ENCODE measurements at regions not wholly inside any gene's neighbourhood (a gene's known extent, or its start where the extent isn't known, plus 50 kb on each side); places are given as distances from the start of the nearest gene placed in this dataset.
"Not testable (repeated sequence)": the region's sequence is repeated elsewhere in the genome, so short reads cannot be mapped to it uniquely, and the experiment has no call there.

DNA sequence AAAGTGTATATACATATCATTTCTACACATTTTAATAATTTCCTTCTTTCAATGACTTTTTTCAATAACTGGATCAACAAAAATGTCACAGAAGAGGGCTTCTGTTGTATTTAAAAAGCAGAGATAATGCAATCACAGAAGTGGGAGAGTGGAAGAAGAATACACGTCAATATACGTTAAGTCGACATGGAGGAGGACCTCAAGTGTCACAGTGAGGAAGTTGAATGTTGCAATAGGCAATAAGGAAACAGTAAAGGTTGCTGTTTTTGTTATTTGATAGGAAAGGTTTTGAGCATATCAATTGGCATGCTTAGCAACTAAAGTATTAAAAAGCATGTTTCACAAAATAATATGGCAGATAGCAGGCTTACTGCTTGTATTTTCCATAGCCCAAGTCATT lies 184.0 kb upstream of the NR4A3 start:
- no peaks in the 10 kb centered on the region for H4K20me1 ChIP-seq
- peaks cover 0 to 22% (median 0%) of the 10 kb centered on the region in 10 experiments; a peak in 6 of 20 replicates for H3K4me1 ChIP-seq
- H3K4me3 ChIP-seq: no peak overlapping the region
- H3K27me3 ChIP-seq: no peaks in the 10 kb centered on the region
- peak overlapping the region in 1 of 11 experiments; percentile 3; a peak in 1 of 22 replicates for H3K4me2 ChIP-seq
- TF ChIP-seq Cebpa-rat (IDR thresholded peaks at IDR 0.05): no peak
- H3K9me3 ChIP-seq (replicated peaks in 1 of 11): peaks cover 7 to 11% (median 10%) of the 10 kb centered on the region in 11 experiments
- no peaks in the 10 kb centered on the region for H3K36me3 ChIP-seq
- H3K27ac ChIP-seq: no peak overlapping the region
- no peak overlapping the region for H3K9ac ChIP-seq

DNA sequence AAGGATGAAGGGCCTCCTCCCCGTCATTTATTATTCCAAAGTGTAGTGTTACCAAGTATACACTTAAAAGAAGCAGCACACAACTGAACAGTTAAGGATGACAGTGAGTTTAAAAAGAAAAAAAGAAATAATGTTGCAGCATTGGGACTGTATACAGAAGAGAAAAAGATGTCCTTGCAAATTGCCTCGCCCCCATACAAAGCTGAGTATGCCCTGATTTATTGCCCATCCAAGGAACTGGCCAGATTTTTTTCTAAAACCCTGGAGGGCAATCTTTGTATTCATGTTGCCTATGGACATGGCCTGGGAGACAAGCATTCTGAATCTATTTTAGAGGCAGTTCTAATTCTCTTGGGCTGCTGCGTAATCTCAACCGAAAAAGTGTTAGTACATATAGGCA lies 182.7 kb upstream of the NR4A3 start:
- Histone ChIP-seq H3K27me3 (no peaks in the 10 kb centered on the region), H3K4me2 (no peak overlapping the region), H4K20me1 (no peaks in the 10 kb centered on the region), H3K4me3 (no peak overlapping the region), H3K4me1 (peaks cover 0 to 13% (median 0%) of the 10 kb centered on the region in 10 experiments; a peak in 6 of 20 replicates), H3K9ac (no peak overlapping the region), H3K9me3 (replicated peaks in 1 of 11) (peaks cover 7 to 11% (median 10%) of the 10 kb centered on the region in 11 experiments), H3K36me3 (no peaks in the 10 kb centered on the region), H3K27ac (no peak overlapping the region)
- no peak for TF ChIP-seq Cebpa-rat (IDR thresholded peaks at IDR 0.05)

DNA sequence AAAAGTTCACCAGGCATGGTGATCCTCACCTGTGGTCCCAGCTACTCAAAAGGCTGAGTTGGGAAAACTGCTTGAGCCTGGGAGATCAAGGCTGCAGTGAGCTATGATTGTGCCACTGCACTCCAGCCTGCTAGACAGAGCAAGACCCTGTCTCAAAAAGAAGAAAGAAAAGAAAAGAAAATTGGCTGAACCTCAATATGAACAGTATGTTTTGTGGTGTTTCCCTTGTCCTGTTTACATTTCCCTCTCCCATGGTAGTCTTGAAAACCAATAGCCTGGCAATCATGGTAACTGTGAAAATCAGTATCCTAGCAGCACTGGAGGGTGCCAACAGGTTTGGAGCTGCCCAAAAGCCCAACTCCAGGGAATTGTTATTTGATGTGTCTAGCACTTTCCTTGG lies 174.1 kb upstream of the NR4A3 start:
- Histone ChIP-seq H3K4me3 (no peak overlapping the region), H3K9ac (no peak overlapping the region), H3K27ac (no peak overlapping the region), H3K4me1 (no peaks in the 10 kb centered on the region), H3K36me3 (no peaks in the 10 kb centered on the region), H3K4me2 (no peak overlapping the region), H3K9me3 (replicated peaks in 1 of 11) (peaks cover 0 to 18% (median 0%) of the 10 kb centered on the region in 11 experiments; a peak in 2 of 22 replicates), H4K20me1 (no peaks in the 10 kb centered on the region), H3K27me3 (no peaks in the 10 kb centered on the region)
- no peak for TF ChIP-seq Cebpa-rat (IDR thresholded peaks at IDR 0.05)

DNA sequence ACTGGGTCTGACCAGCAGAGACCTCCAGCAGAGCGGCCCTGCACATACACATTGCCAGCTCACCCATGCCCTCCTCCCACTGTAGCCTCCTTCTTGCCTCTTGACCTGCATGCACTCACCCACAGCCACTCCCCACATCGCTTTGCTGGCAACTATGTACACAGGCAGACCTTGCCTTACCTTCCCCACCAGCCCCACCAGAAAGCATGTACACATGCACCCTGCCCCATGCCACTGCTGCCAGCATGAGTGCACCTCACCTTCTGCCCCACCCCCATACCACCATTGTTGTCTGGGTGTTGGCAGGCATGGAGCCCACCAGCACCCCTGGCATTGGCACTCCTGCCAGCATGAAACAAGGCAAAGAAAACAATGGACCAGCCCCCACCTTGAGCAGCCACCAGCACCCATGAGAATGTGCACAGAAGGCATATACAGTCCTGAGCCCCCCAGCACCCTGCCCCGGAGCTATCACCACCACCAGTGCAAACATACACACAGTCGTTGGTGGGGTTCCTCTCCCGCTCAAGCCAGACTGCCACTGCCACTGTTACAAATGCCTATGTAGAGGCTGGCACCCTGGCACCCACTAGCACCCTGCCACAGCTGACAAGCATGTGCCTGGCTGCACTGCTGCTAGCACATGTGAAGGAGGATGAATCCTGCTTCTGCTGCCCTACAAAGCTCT lies 171.4 kb upstream of the NR4A3 start:
- TF ChIP-seq Cebpa-rat (IDR thresholded peaks at IDR 0.05): no peak
- Histone ChIP-seq H3K9ac (no peak overlapping the region), H3K4me3 (no peak overlapping the region), H3K36me3 (no peaks in the 10 kb centered on the region), H3K9me3 (replicated peaks in 1 of 11) (peaks cover 0 to 32% (median 8%) of the 10 kb centered on the region in 11 experiments; a peak in 9 of 22 replicates), H4K20me1 (no peaks in the 10 kb centered on the region), H3K4me2 (no peak overlapping the region), H3K27ac (no peak overlapping the region), H3K27me3 (no peaks in the 10 kb centered on the region), H3K4me1 (no peaks in the 10 kb centered on the region)

DNA sequence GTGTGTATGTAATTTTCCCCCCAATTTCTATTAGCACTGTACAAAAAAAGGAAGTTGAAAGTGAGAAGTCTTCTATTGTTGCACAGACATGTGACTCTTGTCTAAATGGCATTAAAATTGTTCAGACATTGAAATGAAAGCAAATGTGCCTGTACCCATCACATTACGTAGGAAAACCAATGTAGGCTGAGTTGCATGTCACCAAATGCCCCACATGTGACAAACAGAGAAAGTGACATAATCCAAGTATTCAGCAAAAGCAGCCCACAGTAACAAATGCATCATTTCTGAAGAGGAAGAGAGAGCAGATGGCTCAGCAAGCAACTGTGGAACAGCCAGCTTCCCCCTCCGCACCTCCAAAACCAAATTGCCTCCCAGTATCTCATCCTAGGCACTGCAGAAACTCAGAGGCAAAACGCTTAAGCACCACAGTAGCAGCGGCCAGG lies 161.5 kb upstream of the NR4A3 start:
- Histone ChIP-seq H3K4me1 (peaks cover 0 to 29% (median 3%) of the 10 kb centered on the region in 10 experiments; a peak in 11 of 20 replicates), H3K27ac (peak overlapping the region in 2 of 11 experiments; percentile 20 to 52; a peak in 5 of 22 replicates), H3K4me2 (peak overlapping the region in 4 of 11 experiments; percentile 16 to 77 (median 46); a peak in 8 of 22 replicates), H3K36me3 (no peaks in the 10 kb centered on the region), H3K4me3 (no peak overlapping the region), H3K27me3 (no peaks in the 10 kb centered on the region), H3K9ac (no peak overlapping the region), H3K9me3 (replicated peaks in 1 of 11) (no peaks in the 10 kb centered on the region), H4K20me1 (no peaks in the 10 kb centered on the region)
- TF ChIP-seq Cebpa-rat (IDR thresholded peaks at IDR 0.05): no peak

DNA sequence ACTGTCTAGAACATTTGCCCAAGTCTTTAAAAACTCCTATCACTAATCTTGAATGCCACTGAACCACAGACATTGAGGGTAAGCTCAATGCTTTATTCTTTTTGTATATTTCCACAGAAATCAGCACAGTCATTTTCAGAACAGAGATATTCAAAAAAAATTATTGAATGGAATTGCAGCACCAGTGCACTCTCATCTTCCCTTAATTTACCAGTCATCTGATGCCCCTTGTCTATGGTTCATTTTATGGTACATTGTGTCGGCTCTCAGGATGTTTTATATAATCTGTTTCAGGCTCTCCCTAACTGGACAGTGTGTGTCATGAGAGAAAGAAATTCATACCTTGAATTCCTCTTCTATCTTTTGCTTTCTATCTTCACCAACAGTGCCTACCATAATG lies 158.4 kb upstream of the NR4A3 start:
- no peak for TF ChIP-seq Cebpa-rat (IDR thresholded peaks at IDR 0.05)
- Histone ChIP-seq H4K20me1 (no peaks in the 10 kb centered on the region), H3K36me3 (no peaks in the 10 kb centered on the region), H3K9me3 (replicated peaks in 1 of 11) (no peaks in the 10 kb centered on the region), H3K4me3 (no peak overlapping the region), H3K4me2 (no peak overlapping the region), H3K27me3 (no peaks in the 10 kb centered on the region), H3K4me1 (peaks cover 0 to 29% (median 5%) of the 10 kb centered on the region in 10 experiments; a peak in 12 of 20 replicates), H3K9ac (no peak overlapping the region), H3K27ac (no peak overlapping the region)

DNA sequence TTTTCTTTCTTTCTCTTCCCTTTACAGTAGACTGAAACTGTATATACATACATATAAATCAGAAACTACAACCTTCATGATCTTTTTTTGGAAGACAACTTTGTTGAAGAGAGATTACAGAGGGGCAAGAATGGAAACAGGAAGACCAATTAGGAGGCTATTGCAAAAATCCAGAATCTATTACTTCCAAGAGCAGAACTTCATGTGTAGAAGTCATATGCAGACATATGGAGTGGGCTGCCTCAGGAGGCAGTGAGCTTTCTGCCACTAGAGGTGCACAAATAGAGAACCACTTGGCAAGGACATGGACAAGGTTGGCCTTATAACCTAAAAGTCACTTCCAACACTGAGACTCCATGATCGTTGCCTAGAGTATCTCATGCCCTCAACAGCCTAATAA lies 157.8 kb upstream of the NR4A3 start:
- Histone ChIP-seq H3K4me1 (peaks cover 0 to 29% (median 5%) of the 10 kb centered on the region in 10 experiments; a peak in 12 of 20 replicates), H3K4me3 (no peak overlapping the region), H3K27ac (no peak overlapping the region), H4K20me1 (no peaks in the 10 kb centered on the region), H3K27me3 (no peaks in the 10 kb centered on the region), H3K4me2 (no peak overlapping the region), H3K9ac (no peak overlapping the region), H3K9me3 (replicated peaks in 1 of 11) (no peaks in the 10 kb centered on the region), H3K36me3 (no peaks in the 10 kb centered on the region)
- TF ChIP-seq Cebpa-rat (IDR thresholded peaks at IDR 0.05): no peak

DNA sequence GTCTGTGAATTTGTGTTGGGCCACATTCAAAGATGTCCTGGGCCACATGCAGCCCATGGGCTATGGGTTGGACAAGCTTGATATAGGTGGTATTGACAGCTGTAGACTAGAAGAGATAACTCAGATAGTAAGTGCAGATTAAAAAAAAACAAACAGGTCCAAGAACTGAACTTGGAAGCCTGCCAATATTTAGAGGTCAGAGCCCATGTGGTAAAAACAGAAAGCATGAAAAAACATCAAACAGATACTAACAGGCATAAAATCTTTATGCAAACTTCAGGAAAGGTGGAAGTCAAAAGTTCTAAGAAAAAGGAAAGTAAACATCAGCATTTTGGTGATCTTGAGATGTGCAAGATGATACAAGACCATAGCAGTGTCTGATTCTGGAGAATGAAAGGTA lies 155.1 kb upstream of the NR4A3 start:
- H3K9me3 ChIP-seq (replicated peaks in 1 of 11): no peaks in the 10 kb centered on the region
- H4K20me1 ChIP-seq: no peaks in the 10 kb centered on the region
- H3K9ac ChIP-seq: no peak overlapping the region
- H3K27ac ChIP-seq: no peak overlapping the region
- H3K4me1 ChIP-seq: peaks cover 0 to 6% (median 0%) of the 10 kb centered on the region in 10 experiments; a peak in 4 of 20 replicates
- no peaks in the 10 kb centered on the region for H3K27me3 ChIP-seq
- H3K4me3 ChIP-seq: no peak overlapping the region
- H3K36me3 ChIP-seq: no peaks in the 10 kb centered on the region
- no peak for TF ChIP-seq Cebpa-rat (IDR thresholded peaks at IDR 0.05)
- H3K4me2 ChIP-seq: no peak overlapping the region

DNA sequence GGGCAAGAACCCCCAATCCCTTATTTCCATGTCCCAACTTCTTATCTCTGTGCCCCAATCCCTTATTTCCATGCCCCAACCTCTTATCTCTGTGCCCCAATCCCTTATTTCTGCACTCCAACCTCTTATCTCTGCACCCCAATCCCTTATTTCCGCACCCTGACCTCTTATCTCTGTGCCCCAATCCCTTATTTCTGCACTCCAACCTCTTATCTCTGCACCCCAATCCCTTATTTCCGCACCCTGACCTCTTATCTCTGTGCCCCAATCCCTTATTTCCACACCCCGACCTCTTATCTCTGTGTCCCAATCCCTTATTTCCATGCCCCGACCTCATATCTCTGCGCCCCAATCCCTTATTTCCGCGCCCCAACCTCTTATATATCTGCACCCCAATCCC lies 150.8 kb upstream of the NR4A3 start:
- H3K27ac ChIP-seq; H3K27me3 ChIP-seq; H3K36me3 ChIP-seq; H4K20me1 ChIP-seq; H3K4me1 ChIP-seq; H3K9me3 ChIP-seq (replicated peaks in 1 of 11); H3K9ac ChIP-seq; H3K4me2 ChIP-seq; H3K4me3 ChIP-seq: not testable (repeated sequence)

DNA sequence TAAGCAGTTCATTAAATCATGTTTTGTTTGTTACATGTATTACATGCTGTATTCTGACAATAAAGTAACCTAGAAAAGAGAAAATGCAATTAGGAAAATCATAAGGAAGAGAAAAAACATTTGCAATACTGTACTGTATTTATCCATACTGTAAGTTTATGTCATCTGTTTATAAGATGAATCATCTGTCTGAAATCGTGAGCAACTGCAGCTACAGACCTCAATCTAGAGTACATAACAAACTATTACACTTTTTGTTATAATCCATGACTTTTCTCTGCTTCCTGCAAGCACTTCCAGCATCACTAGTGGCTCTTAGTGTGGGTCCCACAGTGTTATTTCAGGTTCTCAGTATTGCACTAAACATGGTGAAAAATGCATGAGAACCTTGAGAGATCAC lies 144.4 kb upstream of the NR4A3 start:
- H4K20me1 ChIP-seq: no peaks in the 10 kb centered on the region
- H3K36me3 ChIP-seq: no peaks in the 10 kb centered on the region
- no peak overlapping the region for H3K4me3 ChIP-seq
- peaks cover 0 to 17% (median 8%) of the 10 kb centered on the region in 11 experiments; a peak in 10 of 22 replicates for H3K9me3 ChIP-seq (replicated peaks in 1 of 11)
- H3K4me1 ChIP-seq: peaks cover 0 to 9% (median 0%) of the 10 kb centered on the region in 10 experiments; a peak in 6 of 20 replicates
- no peak overlapping the region for H3K9ac ChIP-seq
- H3K27ac ChIP-seq: no peak overlapping the region
- H3K4me2 ChIP-seq: no peak overlapping the region
- no peaks in the 10 kb centered on the region for H3K27me3 ChIP-seq
- no peak for TF ChIP-seq Cebpa-rat (IDR thresholded peaks at IDR 0.05)
